ENCODE measurements at regions not wholly inside any gene's neighbourhood (a gene's known extent, or its start where the extent isn't known, plus 50 kb on each side); places are given as distances from the start of the nearest gene placed in this dataset.

DNA sequence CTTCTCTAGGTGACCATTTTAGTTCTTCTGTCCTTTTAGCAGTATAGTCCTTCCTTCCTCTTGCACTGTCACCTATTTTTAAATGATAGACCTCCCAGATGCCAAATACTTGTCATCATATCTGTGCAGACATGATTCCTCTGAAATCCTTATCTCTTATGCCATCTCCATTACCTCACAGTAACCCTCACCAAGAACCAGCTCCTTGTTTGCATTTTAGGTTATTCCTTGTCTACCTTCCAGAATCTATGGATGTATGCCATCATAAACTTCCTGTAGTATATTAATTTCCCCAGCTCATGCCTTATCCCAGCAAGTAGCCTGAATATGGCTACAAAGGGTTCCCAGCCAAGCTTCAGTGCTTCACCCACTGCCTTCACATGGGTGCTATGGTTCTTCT, 1347.2 kb downstream of the ROBO1 start:
- no peak for TF ChIP-seq CTCF (IDR thresholded peaks at IDR 0.05; ENCODE audit: extremely low read depth in 1 of 2, insufficient read depth in 1 of 2, low read depth in 1 of 2, low read length in 2 of 2)
- no peak for TF ChIP-seq POLR2AphosphoS5 (IDR thresholded peaks at IDR 0.05; ENCODE audit: insufficient read depth, low read depth, low read length)
- no peak for TF ChIP-seq EZH2 (IDR thresholded peaks at IDR 0.05; ENCODE audit: borderline replicate concordance, low read depth, low read length, severe bottlenecking)
- TF ChIP-seq, protein P1, sequence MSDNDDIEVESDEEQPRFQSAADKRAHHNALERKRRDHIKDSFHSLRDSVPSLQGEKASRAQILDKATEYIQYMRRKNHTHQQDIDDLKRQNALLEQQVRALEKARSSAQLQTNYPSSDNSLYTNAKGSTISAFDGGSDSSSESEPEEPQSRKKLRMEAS (IDR thresholded peaks at IDR 0.05; ENCODE audit: insufficient read depth, insufficient read length): no peak
- TF ChIP-seq POLR2A (IDR thresholded peaks at IDR 0.05; ENCODE audit: low read depth, low read length): no peak
- TF ChIP-seq JUN (IDR thresholded peaks at IDR 0.05; ENCODE audit: borderline replicate concordance, insufficient read depth, insufficient read length, low read depth): no peak

Data from endothelial cell of umbilical vein (primary cell).